ENCODE measurements at regions not wholly inside any gene's neighbourhood (a gene's known extent, or its start where the extent isn't known, plus 50 kb on each side); places are given as distances from the start of the nearest gene placed in this dataset.

DNA sequence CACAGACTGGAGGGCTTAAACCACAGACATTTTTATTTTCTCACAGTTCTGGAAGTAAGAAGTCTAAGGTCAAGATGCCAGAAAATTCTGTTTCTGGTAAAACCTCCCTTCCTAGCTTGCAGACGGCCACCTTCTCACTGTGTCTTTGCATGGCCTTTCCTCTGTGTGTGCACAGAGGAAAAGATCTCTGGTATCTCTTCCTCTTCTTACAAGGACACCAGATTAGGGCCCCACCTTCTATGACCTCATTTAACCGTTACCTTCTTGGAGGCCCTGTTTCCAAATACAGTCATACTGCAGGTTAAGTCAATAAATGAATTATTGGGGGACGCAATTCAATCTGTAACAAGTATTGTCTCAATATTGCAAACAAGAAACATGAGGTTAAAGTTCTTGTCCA lies 63.0 kb upstream of the PRDX6 start:
- DNase-seq (ENCODE audit: extremely low read depth, low read depth) = no peak
- TF ChIP-seq, protein P1, sequence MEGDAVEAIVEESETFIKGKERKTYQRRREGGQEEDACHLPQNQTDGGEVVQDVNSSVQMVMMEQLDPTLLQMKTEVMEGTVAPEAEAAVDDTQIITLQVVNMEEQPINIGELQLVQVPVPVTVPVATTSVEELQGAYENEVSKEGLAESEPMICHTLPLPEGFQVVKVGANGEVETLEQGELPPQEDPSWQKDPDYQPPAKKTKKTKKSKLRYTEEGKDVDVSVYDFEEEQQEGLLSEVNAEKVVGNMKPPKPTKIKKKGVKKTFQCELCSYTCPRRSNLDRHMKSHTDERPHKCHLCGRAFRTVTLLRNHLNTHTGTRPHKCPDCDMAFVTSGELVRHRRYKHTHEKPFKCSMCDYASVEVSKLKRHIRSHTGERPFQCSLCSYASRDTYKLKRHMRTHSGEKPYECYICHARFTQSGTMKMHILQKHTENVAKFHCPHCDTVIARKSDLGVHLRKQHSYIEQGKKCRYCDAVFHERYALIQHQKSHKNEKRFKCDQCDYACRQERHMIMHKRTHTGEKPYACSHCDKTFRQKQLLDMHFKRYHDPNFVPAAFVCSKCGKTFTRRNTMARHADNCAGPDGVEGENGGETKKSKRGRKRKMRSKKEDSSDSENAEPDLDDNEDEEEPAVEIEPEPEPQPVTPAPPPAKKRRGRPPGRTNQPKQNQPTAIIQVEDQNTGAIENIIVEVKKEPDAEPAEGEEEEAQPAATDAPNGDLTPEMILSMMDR (IDR thresholded peaks at IDR 0.05; ENCODE audit: low read depth, low read length) = no peak

DNA sequence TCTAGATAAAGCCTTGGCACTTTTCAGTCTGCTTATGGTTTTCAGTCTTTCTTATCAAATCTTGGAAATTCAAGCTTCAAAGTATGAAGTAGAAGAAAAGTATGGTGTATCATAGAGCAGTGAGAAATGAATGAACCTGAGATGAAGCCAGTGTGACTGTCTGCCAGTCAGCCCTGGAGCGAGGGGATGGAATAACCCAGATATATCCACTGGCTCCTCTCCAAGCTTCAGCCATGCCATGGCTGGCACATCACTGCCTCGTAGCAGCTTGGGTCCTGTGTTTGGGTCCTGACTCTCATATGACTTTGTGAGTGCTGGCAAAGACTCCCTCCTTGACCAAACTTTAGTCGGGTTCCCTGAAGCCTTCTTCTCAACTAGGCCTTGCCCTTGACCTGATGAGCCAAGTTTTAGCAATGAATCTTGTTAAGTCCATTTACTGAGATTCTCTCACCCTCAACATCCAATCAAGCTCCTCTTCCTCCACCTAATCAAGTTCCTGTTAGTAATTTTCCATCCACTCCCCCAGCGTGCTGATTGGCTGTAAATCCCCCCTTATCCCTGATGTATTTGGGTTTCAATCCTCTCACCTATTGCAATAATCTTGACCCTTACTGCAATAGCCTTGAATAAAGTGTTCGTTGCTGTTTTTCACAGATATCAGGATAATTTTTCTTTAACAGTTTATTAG lies 62.5 kb upstream of the PRDX6 start:
- no peak for DNase-seq (ENCODE audit: extremely low read depth, low read depth)
- TF ChIP-seq, protein P1 (IDR thresholded peaks at IDR 0.05; ENCODE audit: low read depth, low read length) = no peak

DNA sequence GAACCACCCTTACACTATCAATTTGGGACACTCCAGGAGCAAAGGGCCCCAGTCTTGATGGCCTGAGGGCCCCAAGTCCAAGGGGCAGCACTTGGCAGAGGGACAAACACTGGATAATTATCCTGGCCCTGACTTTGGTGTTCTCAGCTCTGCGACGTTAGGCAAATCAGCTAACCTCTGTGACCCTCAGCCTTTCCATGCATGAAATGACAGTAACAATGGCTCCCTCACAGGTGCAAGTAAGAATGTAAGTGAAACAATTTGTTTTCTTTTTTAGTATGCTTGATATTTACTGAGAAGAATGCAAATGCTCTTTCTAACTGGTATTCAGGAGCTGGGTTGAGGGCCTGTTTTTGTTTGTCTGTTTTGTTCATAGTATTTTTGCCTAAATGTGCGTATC lies 61.6 kb upstream of the PRDX6 start:
- TF ChIP-seq, protein P1 (IDR thresholded peaks at IDR 0.05; ENCODE audit: low read depth, low read length) = no peak
- DNase-seq (ENCODE audit: extremely low read depth, low read depth) = no peak

DNA sequence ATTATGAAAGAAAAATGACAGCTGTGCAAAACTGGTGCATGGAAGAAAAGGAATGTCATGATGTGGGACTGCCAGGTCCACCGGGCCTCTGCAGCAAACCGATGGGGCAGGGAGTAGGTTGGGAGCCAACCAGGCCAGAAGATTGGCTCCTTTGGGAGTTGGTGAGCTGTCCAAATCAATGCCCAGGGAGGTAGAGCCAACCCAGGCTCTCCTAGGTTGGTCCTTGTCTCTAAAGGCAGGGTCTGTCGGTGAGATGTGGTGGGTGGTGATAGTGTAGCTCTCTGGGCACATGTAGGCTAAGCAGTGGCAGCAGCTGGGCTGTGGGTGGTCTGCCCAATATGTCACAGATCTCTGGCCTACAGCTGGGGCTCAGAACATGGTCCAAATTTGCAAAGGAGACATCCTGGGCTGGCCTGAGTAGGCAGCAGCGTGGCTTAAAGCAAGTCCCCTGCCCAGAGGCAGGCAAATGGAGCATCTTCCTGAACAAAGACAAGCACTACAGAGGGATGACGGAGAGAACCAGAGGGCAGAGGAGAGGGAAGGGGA lies 61.2 kb upstream of the PRDX6 start:
- no peak for DNase-seq (ENCODE audit: extremely low read depth, low read depth)
- TF ChIP-seq, protein P1 (IDR thresholded peaks at IDR 0.05; ENCODE audit: low read depth, low read length) = no peak

DNA sequence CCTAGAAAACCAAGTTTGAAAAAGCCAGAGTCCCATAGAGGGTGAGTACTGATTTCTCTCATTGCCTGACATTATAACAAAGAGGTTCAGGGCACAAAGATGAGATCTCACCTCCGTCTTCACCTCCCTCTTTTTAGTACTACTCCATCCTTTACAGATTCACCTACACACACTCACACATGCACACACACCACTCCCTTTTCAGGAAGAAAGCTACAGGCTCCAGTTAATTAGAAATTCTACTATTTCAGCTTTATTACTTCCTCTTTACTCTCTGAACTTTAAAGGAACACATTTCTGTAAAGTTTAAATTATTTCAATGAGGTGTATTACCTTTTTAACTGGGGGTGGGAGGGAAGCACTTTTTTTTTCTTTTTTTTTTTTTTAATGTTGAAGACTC lies 59.6 kb upstream of the PRDX6 start:
- no peak for DNase-seq (ENCODE audit: extremely low read depth, low read depth)
- TF ChIP-seq, protein P1 (IDR thresholded peaks at IDR 0.05; ENCODE audit: low read depth, low read length) = no peak

DNA sequence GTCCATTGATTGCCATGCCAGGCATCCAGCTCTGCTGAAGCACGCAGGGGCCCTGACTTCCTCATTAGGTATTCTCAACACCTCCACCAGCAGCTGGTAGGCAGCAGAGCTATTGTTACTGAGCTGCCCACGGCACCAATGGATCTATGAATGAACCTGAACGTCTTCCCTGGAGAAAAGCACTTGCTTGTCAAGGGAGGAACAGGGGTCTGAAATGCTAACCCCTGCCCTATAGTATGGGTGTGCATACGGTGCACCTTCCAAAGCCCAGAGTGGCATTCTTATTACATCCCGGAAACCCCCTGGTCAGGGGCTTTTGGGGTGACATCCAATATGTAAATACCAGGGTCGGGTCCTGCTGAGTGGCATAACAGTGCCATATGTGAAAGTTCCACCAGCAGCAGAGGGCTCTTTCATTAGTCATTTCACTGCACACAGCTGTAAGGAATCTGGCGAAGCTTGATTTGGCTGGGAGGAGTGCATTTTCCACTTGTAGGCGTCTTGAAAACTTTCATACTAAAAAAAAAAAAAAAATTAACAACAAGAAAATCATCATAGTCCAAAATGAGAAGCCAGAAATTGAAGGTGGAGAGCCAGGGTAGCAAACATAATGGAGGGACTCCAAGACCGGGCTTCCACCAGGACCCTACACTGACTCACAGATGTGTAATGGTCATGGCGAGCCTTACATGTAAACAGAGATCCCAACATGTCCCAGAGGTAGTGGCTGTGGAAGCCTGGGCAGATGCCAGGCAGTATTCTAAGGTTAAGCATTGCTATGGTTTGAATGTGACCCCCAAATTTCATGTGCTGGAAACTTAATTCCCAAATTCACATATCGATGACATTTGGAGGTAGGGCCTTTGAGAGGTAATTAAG lies 58.8 kb upstream of the PRDX6 start:
- no peak for DNase-seq (ENCODE audit: extremely low read depth, low read depth)
- TF ChIP-seq, protein P1 (IDR thresholded peaks at IDR 0.05; ENCODE audit: low read depth, low read length) = no peak

DNA sequence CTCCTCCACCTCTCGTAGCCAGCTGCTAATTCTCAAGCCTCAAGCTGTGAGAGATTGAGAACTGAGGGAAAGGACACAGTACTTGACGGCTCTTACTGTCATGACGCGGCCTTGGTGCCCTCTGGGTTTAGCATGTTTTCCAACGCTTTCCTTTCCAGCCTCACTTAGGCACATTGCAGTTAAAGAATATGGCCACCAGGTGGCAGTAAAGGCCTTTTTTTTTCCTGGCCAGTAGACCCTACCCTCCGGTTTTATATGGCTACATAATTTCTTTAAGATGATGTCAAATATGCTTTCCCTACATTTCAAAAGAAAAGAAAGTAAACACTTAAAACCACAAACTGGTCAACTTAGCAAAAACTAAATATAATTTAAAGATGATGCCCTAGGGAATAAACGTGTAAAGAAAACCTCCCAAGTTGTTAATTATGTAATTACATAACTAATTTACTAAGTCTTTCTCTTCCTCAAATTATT lies 56.8 kb upstream of the PRDX6 start:
- TF ChIP-seq, protein P1 (IDR thresholded peaks at IDR 0.05; ENCODE audit: low read depth, low read length) = peak; percentile 73
- peak; percentile 43 for DNase-seq (ENCODE audit: extremely low read depth, low read depth)
